Transverse colon (tissue), 4 donors: ENCODE measurements at regions not wholly inside any gene's neighbourhood (a gene's known extent, or its start where the extent isn't known, plus 50 kb on each side); places are given as distances from the start of the nearest gene placed in this dataset.

Experiments
- POLR2AphosphoS5 ChIP-seq, 3 donors: sonication (generic); formaldehyde crosslinking; IDR thresholded peaks; one replicate each; pipeline ENCODE4 v1.6.1; 2016; ENCODE audit warnings: antibody characterized with exemption in 3 of 3
- TF ChIP-seq, protein P1 (sequence below), 5 experiments: fragments of 200-600 bp in 3 of 5; fragments of 450-650 bp in 2 of 5; sonication (generic) in 3 of 5; IDR thresholded peaks; 1 replicate in 2 of 5; 2 replicates in 3 of 5; pipeline ENCODE4 v1.5.1; 2016 to 2017; ENCODE audit warnings: antibody characterized with exemption in 5 of 5, inconsistent platforms in 3 of 5, mild to moderate bottlenecking in 2 of 5, moderate library complexity in 1 of 5

GRCh38 chr2:22946553-22946952, 438.4 kb upstream of the KLHL29 start:
- TF ChIP-seq, protein P1, sequence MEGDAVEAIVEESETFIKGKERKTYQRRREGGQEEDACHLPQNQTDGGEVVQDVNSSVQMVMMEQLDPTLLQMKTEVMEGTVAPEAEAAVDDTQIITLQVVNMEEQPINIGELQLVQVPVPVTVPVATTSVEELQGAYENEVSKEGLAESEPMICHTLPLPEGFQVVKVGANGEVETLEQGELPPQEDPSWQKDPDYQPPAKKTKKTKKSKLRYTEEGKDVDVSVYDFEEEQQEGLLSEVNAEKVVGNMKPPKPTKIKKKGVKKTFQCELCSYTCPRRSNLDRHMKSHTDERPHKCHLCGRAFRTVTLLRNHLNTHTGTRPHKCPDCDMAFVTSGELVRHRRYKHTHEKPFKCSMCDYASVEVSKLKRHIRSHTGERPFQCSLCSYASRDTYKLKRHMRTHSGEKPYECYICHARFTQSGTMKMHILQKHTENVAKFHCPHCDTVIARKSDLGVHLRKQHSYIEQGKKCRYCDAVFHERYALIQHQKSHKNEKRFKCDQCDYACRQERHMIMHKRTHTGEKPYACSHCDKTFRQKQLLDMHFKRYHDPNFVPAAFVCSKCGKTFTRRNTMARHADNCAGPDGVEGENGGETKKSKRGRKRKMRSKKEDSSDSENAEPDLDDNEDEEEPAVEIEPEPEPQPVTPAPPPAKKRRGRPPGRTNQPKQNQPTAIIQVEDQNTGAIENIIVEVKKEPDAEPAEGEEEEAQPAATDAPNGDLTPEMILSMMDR (IDR thresholded peaks at IDR 0.05), result no peak
- no peak for TF ChIP-seq POLR2AphosphoS5 (IDR thresholded peaks at IDR 0.05)
